GM10266 (cell line): ENCODE measurements at regions not wholly inside any gene's neighbourhood (a gene's known extent, or its start where the extent isn't known, plus 50 kb on each side); places are given as distances from the start of the nearest gene placed in this dataset.

Source experiments
- DNase-seq: peaks from one replicate; pipeline ENCODE4 v3.0.0; 2012; ENCODE audit errors: extremely low spot score
- CTCF ChIP-seq: IDR thresholded peaks from 2 replicates; pipeline ENCODE4 v1.5.1; 2012; ENCODE audit warnings: mild to moderate bottlenecking, low read depth; ENCODE audit not compliant: control insufficient read depth, insufficient read depth; ENCODE audit errors: missing control alignments

GRCh38 chr11:130776061-130776419 lies 140.2 kb downstream of the SNX19 start:
- no peak for DNase-seq
- no peak for TF ChIP-seq CTCF

GRCh38 chr11:130778026-130778425 lies 138.3 kb downstream of the SNX19 start:
- TF ChIP-seq CTCF, result no peak
- no peak for DNase-seq

- no peak for DNase-seq
- TF ChIP-seq CTCF, result no peak
Observed at GRCh38 chr11:130778705-130779104, 137.6 kb downstream of the SNX19 start.

- no peak for TF ChIP-seq CTCF
- DNase-seq, result no peak
Observed at GRCh38 chr11:130779267-130779666, 137.0 kb downstream of the SNX19 start.

- DNase-seq, result no peak
Observed at GRCh38 chr11:130779943-130780342, 136.3 kb downstream of the SNX19 start.

GRCh38 chr11:130780437-130780836 lies 135.8 kb downstream of the SNX19 start:
- TF ChIP-seq CTCF, result no peak
- no peak for DNase-seq

More at GRCh38 chr11:130779943-130780342, 136.3 kb downstream of the SNX19 start:
- no peak for TF ChIP-seq CTCF

- no peak for DNase-seq
- TF ChIP-seq CTCF, result no peak
Observed at GRCh38 chr11:130781931-130782330, 134.3 kb downstream of the SNX19 start.
